ENCODE measurements at regions not wholly inside any gene's neighbourhood (a gene's known extent, or its start where the extent isn't known, plus 50 kb on each side); places are given as distances from the start of the nearest gene placed in this dataset.
A peak's percentile ranks its signal among the peaks of the same experiment; 100 is the strongest.

DNA sequence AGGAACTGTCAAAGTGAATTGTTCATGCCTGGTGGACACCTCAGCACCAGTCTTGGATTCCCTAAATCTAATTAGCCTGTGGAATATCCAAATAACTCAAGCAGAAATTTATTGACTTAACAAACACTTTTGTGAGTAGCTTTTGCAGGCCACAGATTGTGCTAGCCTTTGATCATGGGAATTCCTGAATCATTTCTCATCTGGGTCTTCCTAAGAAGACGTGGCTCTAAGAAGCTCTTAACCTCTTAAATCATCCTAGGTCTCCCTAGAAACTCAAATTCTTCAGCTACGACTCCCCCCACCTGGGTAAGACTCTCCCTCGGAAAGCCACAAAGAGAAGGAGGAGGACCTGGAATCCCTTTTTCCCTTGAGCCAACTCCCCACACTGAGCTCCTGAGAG, 53.8 kb upstream of the PSEN2 start:
- DNase-seq (no peak), ATAC-seq (no peak)
- Histone ChIP-seq H3K27ac (no peak overlapping the region), H3K27me3 (ENCODE audit: low read depth) (no peaks in the 10 kb centered on the region), H3K36me3 (no peaks in the 10 kb centered on the region), H3K4me3 (no peak overlapping the region), H3K4me1 (peaks cover 39% of the 10 kb centered on the region), H3K9me3 (no peaks in the 10 kb centered on the region)
- TF ChIP-seq, protein P1, sequence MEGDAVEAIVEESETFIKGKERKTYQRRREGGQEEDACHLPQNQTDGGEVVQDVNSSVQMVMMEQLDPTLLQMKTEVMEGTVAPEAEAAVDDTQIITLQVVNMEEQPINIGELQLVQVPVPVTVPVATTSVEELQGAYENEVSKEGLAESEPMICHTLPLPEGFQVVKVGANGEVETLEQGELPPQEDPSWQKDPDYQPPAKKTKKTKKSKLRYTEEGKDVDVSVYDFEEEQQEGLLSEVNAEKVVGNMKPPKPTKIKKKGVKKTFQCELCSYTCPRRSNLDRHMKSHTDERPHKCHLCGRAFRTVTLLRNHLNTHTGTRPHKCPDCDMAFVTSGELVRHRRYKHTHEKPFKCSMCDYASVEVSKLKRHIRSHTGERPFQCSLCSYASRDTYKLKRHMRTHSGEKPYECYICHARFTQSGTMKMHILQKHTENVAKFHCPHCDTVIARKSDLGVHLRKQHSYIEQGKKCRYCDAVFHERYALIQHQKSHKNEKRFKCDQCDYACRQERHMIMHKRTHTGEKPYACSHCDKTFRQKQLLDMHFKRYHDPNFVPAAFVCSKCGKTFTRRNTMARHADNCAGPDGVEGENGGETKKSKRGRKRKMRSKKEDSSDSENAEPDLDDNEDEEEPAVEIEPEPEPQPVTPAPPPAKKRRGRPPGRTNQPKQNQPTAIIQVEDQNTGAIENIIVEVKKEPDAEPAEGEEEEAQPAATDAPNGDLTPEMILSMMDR (IDR thresholded peaks at IDR 0.05) = no peak
- intact Hi-C loops (cut with DNase I) = no loop called here

DNA sequence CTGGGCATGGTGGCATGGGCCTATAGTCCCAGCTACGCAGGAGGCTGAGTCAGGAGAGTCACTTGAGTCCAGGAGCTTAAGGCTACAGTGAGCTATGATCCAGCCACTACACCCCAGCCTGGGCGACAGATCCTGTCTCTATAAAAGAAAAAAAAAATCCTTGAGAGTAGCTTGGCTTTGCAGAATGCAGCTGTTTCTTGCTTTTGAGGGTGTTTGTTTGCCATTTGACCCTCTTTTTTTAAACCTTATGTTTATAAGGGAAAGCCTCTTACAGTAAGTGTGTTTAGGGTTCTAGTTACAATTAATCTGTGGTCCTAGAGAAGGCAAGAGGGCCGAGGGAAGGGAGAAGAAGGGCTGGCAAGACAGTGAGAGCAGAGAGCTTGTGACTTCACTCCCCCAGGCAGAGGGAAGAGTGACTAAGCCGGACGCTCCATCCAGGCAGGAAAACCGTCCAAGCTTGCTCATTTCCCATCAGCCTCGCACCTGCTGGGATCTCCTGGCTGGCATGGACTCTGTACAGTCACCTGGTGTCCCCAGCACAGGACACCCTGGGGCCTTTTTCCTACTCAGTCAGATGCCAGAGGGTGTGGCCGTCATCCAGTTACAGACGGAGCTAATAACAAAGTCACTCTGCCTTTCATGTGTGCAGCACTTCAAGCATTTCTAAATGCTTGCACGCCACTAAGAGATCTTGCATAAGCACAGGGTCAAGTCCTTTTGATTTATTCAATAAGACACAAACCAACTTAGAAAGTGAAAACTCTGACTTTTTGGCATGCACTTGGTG, 55.5 kb upstream of the PSEN2 start:
- Histone ChIP-seq H3K4me1 (peaks cover 28% of the 10 kb centered on the region), H3K36me3 (no peaks in the 10 kb centered on the region), H3K4me3 (no peak overlapping the region), H3K27ac (peak overlapping the region; percentile 79), H3K9me3 (no peaks in the 10 kb centered on the region), H3K27me3 (ENCODE audit: low read depth) (no peaks in the 10 kb centered on the region)
- TF ChIP-seq, protein P1 (IDR thresholded peaks at IDR 0.05) = no peak
- DNase-seq (peak; percentile 82), ATAC-seq (peak; percentile 93 to 95)
- intact Hi-C loops (cut with DNase I) = no loop called here

DNA sequence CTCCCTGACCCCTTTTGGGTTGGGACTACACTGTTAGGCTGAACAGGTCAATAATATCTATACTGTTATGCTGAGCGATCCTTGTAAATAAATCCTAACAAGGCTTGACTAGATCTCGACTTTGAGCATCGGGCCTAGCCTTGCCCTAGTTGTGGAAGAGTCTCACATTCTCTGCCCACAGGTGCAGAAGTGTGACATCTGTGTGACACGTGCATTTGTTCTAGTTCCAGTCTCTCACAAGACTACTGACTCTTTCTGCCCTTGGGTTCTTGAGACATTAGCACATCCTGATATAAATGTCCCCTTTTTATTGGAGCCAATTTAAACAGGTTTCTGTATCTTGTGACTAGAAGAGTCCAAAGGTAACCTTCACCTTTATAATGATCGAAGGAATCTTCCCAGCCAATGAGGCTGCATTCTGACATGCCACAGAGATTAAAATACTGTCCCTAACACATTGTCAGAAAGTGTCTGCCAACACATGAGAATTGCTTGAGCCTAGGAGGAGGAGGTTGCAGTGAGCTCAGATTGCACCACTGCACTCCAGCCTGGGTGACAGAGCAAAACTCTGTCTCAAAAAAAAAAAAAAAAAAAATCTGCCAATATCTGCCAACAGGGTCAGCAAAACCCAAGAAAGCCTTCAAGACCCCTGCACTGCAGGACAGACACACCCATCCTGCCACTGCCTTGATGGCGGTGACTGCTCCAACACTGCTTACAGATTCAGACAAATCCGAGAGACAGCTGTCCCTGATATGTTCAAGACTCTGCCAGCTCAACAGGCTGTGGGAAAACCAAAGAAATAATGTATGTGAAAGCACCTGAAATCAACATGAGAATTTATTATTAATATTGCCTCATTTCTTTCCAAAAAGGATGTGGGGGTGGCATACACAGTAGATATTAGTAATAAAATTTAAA, 56.5 kb upstream of the PSEN2 start:
- Histone ChIP-seq H3K4me3 (no peak overlapping the region), H3K27ac (peak overlapping the region; percentile 79), H3K27me3 (ENCODE audit: low read depth) (no peaks in the 10 kb centered on the region), H3K4me1 (peaks cover 21% of the 10 kb centered on the region), H3K9me3 (no peaks in the 10 kb centered on the region), H3K36me3 (no peaks in the 10 kb centered on the region)
- DNase-seq = no peak
- TF ChIP-seq, protein P1 (IDR thresholded peaks at IDR 0.05) = no peak
- intact Hi-C loops (cut with DNase I) = no loop called here
- ATAC-seq = no peak

DNA sequence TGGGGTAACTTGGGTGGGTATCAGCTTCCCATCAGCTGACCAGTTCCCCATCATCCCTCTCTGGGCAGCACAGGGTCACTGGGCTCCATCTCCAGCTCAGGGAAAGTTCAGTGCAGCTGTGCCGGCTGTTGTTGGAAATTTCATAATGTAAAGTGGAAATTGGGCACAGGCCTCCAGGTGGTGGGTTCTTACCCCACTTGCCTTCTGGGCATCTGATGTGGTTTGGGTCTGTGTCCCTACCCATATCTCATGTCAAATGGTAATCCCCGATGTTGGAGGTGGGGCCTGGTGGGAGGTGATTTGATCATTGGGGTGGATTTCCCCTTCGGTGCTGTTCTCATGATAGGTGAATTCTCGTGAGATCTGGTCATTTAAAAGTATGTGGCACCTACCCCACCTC, 59.7 kb upstream of the PSEN2 start:
- TF ChIP-seq, protein P1 (IDR thresholded peaks at IDR 0.05) = no peak
- H3K27me3 ChIP-seq (ENCODE audit: low read depth) = no peaks in the 10 kb centered on the region
- no peaks in the 10 kb centered on the region for H3K36me3 ChIP-seq
- intact Hi-C loops (cut with DNase I) = no loop called here
- DNase-seq (no peak), ATAC-seq (no peak)
- no peak overlapping the region for H3K27ac ChIP-seq
- H3K4me1 ChIP-seq = peaks cover 16% of the 10 kb centered on the region
- no peaks in the 10 kb centered on the region for H3K9me3 ChIP-seq
- H3K4me3 ChIP-seq = no peak overlapping the region

DNA sequence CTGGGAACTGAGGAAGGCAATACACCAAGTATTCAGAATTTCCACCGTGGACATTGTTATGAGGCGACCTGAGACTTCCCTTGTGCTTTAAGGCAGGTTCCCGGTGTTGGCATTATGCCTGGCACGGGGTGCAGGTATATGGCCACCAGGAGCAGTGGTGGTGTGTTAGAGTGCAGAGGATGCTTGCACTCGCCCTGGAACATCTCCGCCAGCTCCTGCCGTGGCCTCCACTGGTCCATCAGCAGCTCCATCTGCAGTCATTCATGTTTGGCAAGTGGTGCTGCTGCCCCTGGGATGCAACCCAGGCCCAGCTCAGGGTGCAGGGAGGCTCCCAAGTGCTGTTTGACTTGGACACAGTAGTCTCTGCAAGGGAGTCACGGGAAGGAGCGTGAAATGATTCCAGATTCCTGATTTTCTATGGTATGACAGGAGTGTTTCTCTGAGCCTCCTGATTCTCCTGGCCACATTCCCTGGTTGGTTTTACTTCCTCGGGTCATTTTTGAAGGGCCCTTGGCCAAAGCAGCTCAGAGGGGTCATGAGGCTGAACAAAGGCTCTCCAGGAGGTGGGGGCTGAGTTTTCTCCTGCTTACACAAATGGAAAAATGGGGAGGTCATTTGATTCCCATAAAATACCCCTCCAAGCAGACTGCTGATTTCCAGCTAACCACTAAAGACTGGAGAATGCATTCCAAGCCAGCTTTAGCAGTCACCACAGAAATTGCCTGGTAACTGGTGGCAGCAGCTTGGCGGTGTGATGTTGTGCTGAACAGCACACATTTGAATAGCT, 60.4 kb upstream of the PSEN2 start:
- TF ChIP-seq, protein P1 (IDR thresholded peaks at IDR 0.05) = no peak
- no peaks in the 10 kb centered on the region for H3K27me3 ChIP-seq (ENCODE audit: low read depth)
- no peak for DNase-seq
- H3K4me1 ChIP-seq = peaks cover 9% of the 10 kb centered on the region
- no peak for ATAC-seq
- intact Hi-C loops (cut with DNase I) = no loop called here
- H3K9me3 ChIP-seq = no peaks in the 10 kb centered on the region
- no peak overlapping the region for H3K27ac ChIP-seq
- H3K4me3 ChIP-seq = no peak overlapping the region
- no peaks in the 10 kb centered on the region for H3K36me3 ChIP-seq
